ENCODE measurements at regions not wholly inside any gene's neighbourhood (a gene's known extent, or its start where the extent isn't known, plus 50 kb on each side); places are given as distances from the start of the nearest gene placed in this dataset.

GRCh38 chr5:61884252-61884855 is 421.7 kb upstream of the KIF2A start:
- Histone ChIP-seq H3K36me3 (no peaks in the 10 kb centered on the region), H3K4me1 (no peaks in the 10 kb centered on the region), H3K27me3 (no peaks in the 10 kb centered on the region), H3K4me3 (no peak overlapping the region), H3K27ac (no peak overlapping the region), H3K9me3 (no peaks in the 10 kb centered on the region)
- intact Hi-C loops (cut with DNase I): no loop called here
- TF ChIP-seq POLR2A (IDR thresholded peaks at IDR 0.05): no peak
- TF ChIP-seq CTCF (IDR thresholded peaks at IDR 0.05): no peak
- DNase-seq (no peak), ATAC-seq (no peak)
- WGBS (ENCODE audit: insufficient coverage, low coverage, low lambda C conversion rate, missing lambda C conversion rate): 81% methylated on average over 3 of the region's 7 CpGs

GRCh38 chr5:61886214-61886613 is 419.8 kb upstream of the KIF2A start:
- Histone ChIP-seq H3K27ac (no peak overlapping the region), H3K36me3 (no peaks in the 10 kb centered on the region), H3K27me3 (no peaks in the 10 kb centered on the region), H3K4me1 (no peaks in the 10 kb centered on the region), H3K4me3 (no peak overlapping the region), H3K9me3 (no peaks in the 10 kb centered on the region)
- TF ChIP-seq POLR2A (IDR thresholded peaks at IDR 0.05) (no peak), CTCF (IDR thresholded peaks at IDR 0.05) (no peak)
- no peak for DNase-seq
- ATAC-seq: no peak
- intact Hi-C loops (cut with DNase I): no loop called here

- no peak for DNase-seq
- 86% methylated on average over 1 of the region's 1 CpG for WGBS (ENCODE audit: insufficient coverage, low coverage, low lambda C conversion rate, missing lambda C conversion rate)
- Histone ChIP-seq H3K27me3 (no peaks in the 10 kb centered on the region), H3K36me3 (no peaks in the 10 kb centered on the region), H3K4me1 (no peaks in the 10 kb centered on the region), H3K27ac (no peak overlapping the region), H3K4me3 (no peak overlapping the region), H3K9me3 (no peaks in the 10 kb centered on the region)
- TF ChIP-seq POLR2A (IDR thresholded peaks at IDR 0.05) (no peak), CTCF (IDR thresholded peaks at IDR 0.05) (no peak)
- no peak for ATAC-seq
- intact Hi-C loops (cut with DNase I): no loop called here
Observed at GRCh38 chr5:61887271-61887670, 418.7 kb upstream of the KIF2A start.

GRCh38 chr5:61894046-61894445 is 412.0 kb upstream of the KIF2A start:
- ATAC-seq: no peak
- H3K4me1 ChIP-seq: no peaks in the 10 kb centered on the region
- H3K27ac ChIP-seq: no peak overlapping the region
- no peaks in the 10 kb centered on the region for H3K36me3 ChIP-seq
- H3K9me3 ChIP-seq: no peaks in the 10 kb centered on the region
- H3K27me3 ChIP-seq: no peaks in the 10 kb centered on the region
- no peak for DNase-seq
- TF ChIP-seq POLR2A (IDR thresholded peaks at IDR 0.05) (no peak), CTCF (IDR thresholded peaks at IDR 0.05) (no peak)
- 30% methylated on average over 1 of the region's 1 CpG for WGBS (ENCODE audit: insufficient coverage, low coverage, low lambda C conversion rate, missing lambda C conversion rate)
- intact Hi-C loops (cut with DNase I): no loop called here
- H3K4me3 ChIP-seq: no peak overlapping the region

- TF ChIP-seq POLR2A (IDR thresholded peaks at IDR 0.05): no peak
- no peak for TF ChIP-seq CTCF (IDR thresholded peaks at IDR 0.05)
- WGBS (ENCODE audit: insufficient coverage, low coverage, low lambda C conversion rate, missing lambda C conversion rate): 52% methylated on average over 4 of the region's 4 CpGs
- no peaks in the 10 kb centered on the region for H3K9me3 ChIP-seq
- no peaks in the 10 kb centered on the region for H3K36me3 ChIP-seq
- DNase-seq: no peak
- H3K27me3 ChIP-seq: no peaks in the 10 kb centered on the region
- intact Hi-C loops (cut with DNase I): no loop called here
- no peak for ATAC-seq
- no peaks in the 10 kb centered on the region for H3K4me1 ChIP-seq
- no peak overlapping the region for H3K4me3 ChIP-seq
- H3K27ac ChIP-seq: no peak overlapping the region
Observed at GRCh38 chr5:61896811-61897210, 409.2 kb upstream of the KIF2A start.
